ENCODE measurements at regions not wholly inside any gene's neighbourhood (a gene's known extent, or its start where the extent isn't known, plus 50 kb on each side); places are given as distances from the start of the nearest gene placed in this dataset.

- TF ChIP-seq CTCF (IDR thresholded peaks at IDR 0.05) (no peak), POLR2A (IDR thresholded peaks at IDR 0.05) (no peak)
These were observed 184.6 kb downstream of the SLC6A15 start for GRCh38 chr12:84727961-84728360.
